Spleen (tissue), 11 donors: ENCODE measurements at regions not wholly inside any gene's neighbourhood (a gene's known extent, or its start where the extent isn't known, plus 50 kb on each side); places are given as distances from the start of the nearest gene placed in this dataset.

Experiments used
- DNase-seq: peaks from one replicate; pipeline ENCODE4 v3.0.0-alpha.2; 2020
- H3K27ac ChIP-seq, 8 donors: fragments of 200-600 bp; sonication (generic) in 7 of 8; 1 replicate in 4 of 8; 2 replicates in 4 of 8; pipeline versions ENCODE4 v1.5.0 to v1.8.0; 2016 to 2021; ENCODE audit warnings: inconsistent platforms in 4 of 8, mild to moderate bottlenecking in 4 of 8, moderate library complexity in 1 of 8
- H3K27me3 ChIP-seq, 7 donors: fragments of 200-600 bp; sonication (generic) in 6 of 7; replicated peaks in 1 of 7; 1 replicate in 4 of 7; 2 replicates in 3 of 7; pipeline versions ENCODE4 v1.5.0 to v1.8.0; 2016 to 2021; ENCODE audit warnings: inconsistent platforms in 3 of 7, mild to moderate bottlenecking in 1 of 7
- H3K36me3 ChIP-seq, 6 donors: fragments of 200-600 bp; sonication (generic) in 5 of 6; 1 replicate in 4 of 6; 2 replicates in 2 of 6; pipeline versions ENCODE4 v1.5.0 to v1.8.0; 2016 to 2021; ENCODE audit warnings: inconsistent platforms in 2 of 6
- H3K4me1 ChIP-seq, 6 donors: fragments of 200-600 bp; sonication (generic) in 5 of 6; 1 replicate in 3 of 6; 2 replicates in 3 of 6; pipeline versions ENCODE4 v1.5.0 to v1.8.0; 2016 to 2021; ENCODE audit warnings: inconsistent platforms in 3 of 6
- H3K4me3 ChIP-seq, 8 donors: fragments of 200-600 bp; sonication (generic) in 7 of 8; 1 replicate in 4 of 8; 2 replicates in 4 of 8; pipeline versions ENCODE4 v1.5.0 to v1.8.0; 2016 to 2021; ENCODE audit warnings: inconsistent platforms in 4 of 8, mild to moderate bottlenecking in 4 of 8, moderate library complexity in 2 of 8
- H3K9me3 ChIP-seq, 8 donors: fragments of 200-600 bp; sonication (generic) in 7 of 8; 1 replicate in 4 of 8; 2 replicates in 4 of 8; pipeline versions ENCODE4 v1.5.0 to v1.8.0; 2016 to 2021; ENCODE audit warnings: inconsistent platforms in 4 of 8
- POLR2A ChIP-seq, 3 donors: fragments of 450-650 bp; IDR thresholded peaks; one replicate each; pipeline ENCODE4 v1.5.1; 2017; ENCODE audit warnings: antibody characterized with exemption in 3 of 3, mild to moderate bottlenecking in 1 of 3
- POLR2AphosphoS5 ChIP-seq, 3 donors: sonication (generic); formaldehyde crosslinking; IDR thresholded peaks; one replicate each; pipeline ENCODE4 v1.5.1; 2017; ENCODE audit warnings: antibody characterized with exemption in 3 of 3
- WGBS, 5 donors: extraction: QIAGEN DNeasy Blood & Tissue Kit in 3 of 5; methylation state at CpG; one replicate each; pipeline versions ENCODE4 v1.1.5 to v1.1.7; 2013 to 2018; 5-methylcytosine and 5-hydroxymethylcytosine counted together
- intact Hi-C: fragments of 100-400 bp; cut with DNase I; formaldehyde crosslinking; loops from one replicate; pipeline ENCODE4 v1.15.0; 2023; ENCODE audit warnings: low total_unique reads
- TF ChIP-seq, protein P1 (sequence below), 11 experiments: fragments of 200-600 bp in 7 of 11; fragments of 450-650 bp in 4 of 11; sonication (generic) in 4 of 11; IDR thresholded peaks in 8 of 11; conservative IDR thresholded peaks in 3 of 11; 1 replicate in 7 of 11; 2 replicates in 4 of 11; pipeline versions ENCODE4 v1.4.0 to v1.8.0; 2016 to 2021; ENCODE audit warnings: antibody characterized with exemption in 11 of 11, inconsistent platforms in 4 of 11, mild to moderate bottlenecking in 1 of 11
- donor health status: healthy with polysubstance abuse.
- donor health status: DM: no; HTN: no; CAD: no; lungs with moderate emphysema.
- donor health status: DM: no; HTN: no; CAD: no.
- donor health status: Bipolar disorder and iron deficiency.
- donor health status: healthy.
- donor health status: DM: no; HTN: no; CAD: no.
- donor health status: DM: yes; HTN: yes; CAD: no.

GRCh38 chr16:86396901-86397311, 113.4 kb upstream of the FOXF1 start:
- no peak overlapping the region for H3K27ac ChIP-seq
- intact Hi-C loops, result no loop called here
- no peak for TF ChIP-seq POLR2A (IDR thresholded peaks at IDR 0.05)
- TF ChIP-seq, protein P1, sequence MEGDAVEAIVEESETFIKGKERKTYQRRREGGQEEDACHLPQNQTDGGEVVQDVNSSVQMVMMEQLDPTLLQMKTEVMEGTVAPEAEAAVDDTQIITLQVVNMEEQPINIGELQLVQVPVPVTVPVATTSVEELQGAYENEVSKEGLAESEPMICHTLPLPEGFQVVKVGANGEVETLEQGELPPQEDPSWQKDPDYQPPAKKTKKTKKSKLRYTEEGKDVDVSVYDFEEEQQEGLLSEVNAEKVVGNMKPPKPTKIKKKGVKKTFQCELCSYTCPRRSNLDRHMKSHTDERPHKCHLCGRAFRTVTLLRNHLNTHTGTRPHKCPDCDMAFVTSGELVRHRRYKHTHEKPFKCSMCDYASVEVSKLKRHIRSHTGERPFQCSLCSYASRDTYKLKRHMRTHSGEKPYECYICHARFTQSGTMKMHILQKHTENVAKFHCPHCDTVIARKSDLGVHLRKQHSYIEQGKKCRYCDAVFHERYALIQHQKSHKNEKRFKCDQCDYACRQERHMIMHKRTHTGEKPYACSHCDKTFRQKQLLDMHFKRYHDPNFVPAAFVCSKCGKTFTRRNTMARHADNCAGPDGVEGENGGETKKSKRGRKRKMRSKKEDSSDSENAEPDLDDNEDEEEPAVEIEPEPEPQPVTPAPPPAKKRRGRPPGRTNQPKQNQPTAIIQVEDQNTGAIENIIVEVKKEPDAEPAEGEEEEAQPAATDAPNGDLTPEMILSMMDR (IDR thresholded peaks at IDR 0.05 in 8 of 11, conservative IDR thresholded peaks at IDR 0.05 in 3 of 11), result no peak
- no peak for TF ChIP-seq POLR2AphosphoS5 (IDR thresholded peaks at IDR 0.05)
- no peaks in the 10 kb centered on the region for H3K4me1 ChIP-seq
- no peak for DNase-seq
- H3K36me3 ChIP-seq, result no peaks in the 10 kb centered on the region
- no peaks in the 10 kb centered on the region for H3K9me3 ChIP-seq
- H3K4me3 ChIP-seq, result no peak overlapping the region
- 67 to 74% (median 71%) methylated on average over 9 of the region's 9 CpGs for WGBS, 5 donors
- H3K27me3 ChIP-seq, result peaks cover 0 to 45% (median 0%) of the 10 kb centered on the region in 7 donors

- H3K4me3 ChIP-seq, result no peak overlapping the region
- no peak overlapping the region for H3K27ac ChIP-seq
- no peak for DNase-seq
- peaks cover 0 to 48% (median 0%) of the 10 kb centered on the region in 7 donors for H3K27me3 ChIP-seq
- no peaks in the 10 kb centered on the region for H3K4me1 ChIP-seq
- no peaks in the 10 kb centered on the region for H3K36me3 ChIP-seq
- intact Hi-C loops, result no loop called here
- WGBS, 5 donors, result 60 to 76% (median 68%) methylated on average over 6 of the region's 6 CpGs
- TF ChIP-seq POLR2A (IDR thresholded peaks at IDR 0.05) (no peak), POLR2AphosphoS5 (IDR thresholded peaks at IDR 0.05) (no peak)
- TF ChIP-seq, protein P1 (IDR thresholded peaks at IDR 0.05 in 8 of 11, conservative IDR thresholded peaks at IDR 0.05 in 3 of 11), result no peak
- H3K9me3 ChIP-seq, result no peaks in the 10 kb centered on the region
Observed at GRCh38 chr16:86398201-86398600, 112.1 kb upstream of the FOXF1 start.

GRCh38 chr16:86398622-86399021, 111.7 kb upstream of the FOXF1 start:
- TF ChIP-seq POLR2A (IDR thresholded peaks at IDR 0.05), result no peak
- TF ChIP-seq, protein P1 (IDR thresholded peaks at IDR 0.05 in 8 of 11, conservative IDR thresholded peaks at IDR 0.05 in 3 of 11), result no peak
- TF ChIP-seq POLR2AphosphoS5 (IDR thresholded peaks at IDR 0.05), result no peak
- Histone ChIP-seq H3K4me3 (no peak overlapping the region), H3K9me3 (no peaks in the 10 kb centered on the region), H3K27me3 (peaks cover 0 to 49% (median 0%) of the 10 kb centered on the region in 7 donors), H3K4me1 (no peaks in the 10 kb centered on the region), H3K36me3 (no peaks in the 10 kb centered on the region), H3K27ac (no peak overlapping the region)
- DNase-seq, result no peak
- intact Hi-C loops, result no loop called here
- WGBS, 5 donors, result 68 to 77% (median 73%) methylated on average over 4 of the region's 4 CpGs

GRCh38 chr16:86401126-86401525, 109.2 kb upstream of the FOXF1 start:
- Histone ChIP-seq H3K4me3 (no peak overlapping the region), H3K27me3 (peaks cover 0 to 58% (median 5%) of the 10 kb centered on the region in 7 donors), H3K36me3 (no peaks in the 10 kb centered on the region), H3K27ac (no peak overlapping the region), H3K4me1 (no peaks in the 10 kb centered on the region), H3K9me3 (no peaks in the 10 kb centered on the region)
- intact Hi-C loops, result no loop called here
- no peak for DNase-seq
- TF ChIP-seq POLR2A (IDR thresholded peaks at IDR 0.05), result no peak
- TF ChIP-seq, protein P1 (IDR thresholded peaks at IDR 0.05 in 8 of 11, conservative IDR thresholded peaks at IDR 0.05 in 3 of 11), result no peak
- no peak for TF ChIP-seq POLR2AphosphoS5 (IDR thresholded peaks at IDR 0.05)
- 74 to 84% (median 81%) methylated on average over 8 of the region's 8 CpGs for WGBS, 5 donors
